NCI-H1105 treated with DMSO at 0.1 percent for 48 hours (cell line): ENCODE measurements at regions not wholly inside any gene's neighbourhood (a gene's known extent, or its start where the extent isn't known, plus 50 kb on each side); places are given as distances from the start of the nearest gene placed in this dataset.
"Not testable (repeated sequence)": the region's sequence is repeated elsewhere in the genome, so short reads cannot be mapped to it uniquely, and the experiment has no call there.

ENCODE experiments used
- DNase-seq: peaks from one replicate; lab custom pipeline; 2025; lab: John Stamatoyannopoulos, UW

DNA sequence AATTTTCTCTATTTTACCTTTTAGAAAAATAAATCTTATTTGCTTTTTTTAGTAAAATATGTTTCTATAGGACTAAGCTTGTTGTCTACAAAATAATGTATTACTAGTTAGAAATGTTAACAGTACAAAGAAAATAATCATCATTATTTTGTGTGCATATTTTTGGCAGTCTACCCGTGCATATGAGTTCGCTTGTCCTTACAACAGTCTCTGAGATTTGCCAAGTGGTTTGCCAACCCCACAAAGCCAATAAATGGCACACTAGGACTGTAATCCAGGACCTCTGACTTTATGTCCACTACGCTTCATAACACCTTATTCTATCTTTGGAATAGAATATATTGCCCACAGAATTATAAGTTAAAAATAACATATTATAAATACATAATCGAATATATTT is 152.0 kb downstream of the KCNJ2 start:
- DNase-seq = no peak

DNA sequence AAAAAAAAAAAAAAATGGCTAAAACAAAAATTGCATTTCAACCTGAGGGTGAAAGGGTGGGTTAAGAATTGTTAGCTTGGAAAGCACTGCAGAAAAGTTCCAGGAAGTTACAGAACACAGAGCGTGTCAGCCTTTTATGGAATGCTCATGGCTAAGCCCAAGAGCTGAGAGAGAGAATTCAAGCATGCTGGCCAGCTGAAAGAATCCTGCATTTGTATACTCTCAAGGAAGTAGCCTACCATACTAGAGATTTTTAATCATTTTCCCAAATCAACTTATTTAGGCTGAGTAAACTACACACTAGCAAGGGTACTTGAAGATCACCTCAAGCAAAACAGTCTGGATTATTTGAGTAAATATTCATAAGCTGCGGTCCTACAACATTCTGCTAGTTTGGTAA is 153.9 kb downstream of the KCNJ2 start:
- no peak for DNase-seq

DNA sequence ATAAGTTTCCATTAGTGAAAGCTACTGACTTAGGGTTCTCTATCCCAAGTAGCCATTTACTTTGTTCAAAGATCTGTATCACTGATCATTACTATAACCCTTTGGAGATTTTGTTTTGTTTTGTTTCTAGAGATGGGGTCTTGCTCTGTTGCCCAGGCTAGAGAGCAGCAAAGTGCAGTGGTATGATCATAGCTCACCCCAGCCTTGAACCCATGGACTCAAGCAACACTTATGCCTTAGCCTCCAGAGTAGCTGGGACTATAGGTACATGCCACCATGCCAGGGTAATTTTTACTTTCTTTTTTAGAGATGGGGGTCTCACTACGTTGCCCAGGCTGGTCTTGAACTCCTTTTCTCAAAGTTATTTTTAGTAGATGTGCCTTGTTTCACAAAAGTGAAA is 154.7 kb downstream of the KCNJ2 start:
- DNase-seq = no peak

DNA sequence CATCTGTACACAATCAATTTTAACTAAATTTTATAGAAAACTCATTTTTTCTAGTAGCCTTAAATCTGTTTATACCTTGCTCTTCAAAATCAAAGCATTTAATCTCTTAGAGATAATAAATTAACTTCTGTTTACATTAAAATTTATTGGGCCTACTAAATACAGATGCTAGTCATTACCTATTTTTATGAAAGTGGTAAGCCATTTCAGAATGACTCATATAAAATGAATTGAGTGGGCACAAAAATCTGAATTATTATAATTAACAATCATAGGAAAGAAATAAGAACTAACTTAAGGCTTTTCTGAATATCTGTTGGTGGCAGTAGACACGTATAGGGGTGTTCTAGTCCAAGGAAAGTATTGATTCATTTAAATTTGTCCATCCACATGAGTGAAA is 157.9 kb downstream of the KCNJ2 start:
- DNase-seq = no peak

DNA sequence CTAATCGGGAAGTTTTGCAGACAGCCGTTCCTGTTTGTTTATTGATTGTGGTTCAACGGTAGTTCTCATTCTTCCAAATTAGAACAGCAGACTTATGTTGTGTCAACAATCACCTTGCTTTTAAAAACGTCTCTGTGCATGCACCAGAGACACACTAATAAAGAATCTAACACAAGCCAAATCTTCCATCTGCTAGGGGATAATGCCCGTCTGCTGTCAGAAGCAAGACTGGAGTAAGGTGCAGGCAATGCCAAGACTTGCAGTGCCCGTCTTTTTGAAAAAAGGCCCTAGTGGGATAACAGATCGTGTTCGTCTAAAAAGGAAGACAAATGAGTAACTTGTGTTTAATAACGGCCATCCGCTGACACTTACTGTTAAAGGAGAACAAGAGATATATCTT is 158.4 kb downstream of the KCNJ2 start:
- no peak for DNase-seq

DNA sequence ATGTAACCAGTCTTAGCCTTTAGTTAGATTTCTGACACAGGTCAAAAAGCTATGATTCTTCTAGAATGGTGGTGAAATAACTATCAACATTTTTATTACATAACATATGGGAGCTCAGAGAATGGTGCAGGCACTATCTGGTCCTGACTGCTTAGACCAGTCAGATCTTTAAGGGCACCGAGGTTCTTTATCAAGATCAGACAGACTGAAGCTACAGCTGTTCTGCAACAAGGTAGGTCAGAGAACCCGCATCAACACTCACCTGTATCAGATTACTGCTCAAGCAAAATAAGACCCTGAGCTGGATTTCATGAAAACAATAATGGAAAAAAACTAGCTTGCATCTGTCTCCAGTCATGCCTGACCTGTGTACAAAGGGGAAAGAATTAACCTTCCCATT is 160.4 kb downstream of the KCNJ2 start:
- peak; percentile 85 for DNase-seq

DNA sequence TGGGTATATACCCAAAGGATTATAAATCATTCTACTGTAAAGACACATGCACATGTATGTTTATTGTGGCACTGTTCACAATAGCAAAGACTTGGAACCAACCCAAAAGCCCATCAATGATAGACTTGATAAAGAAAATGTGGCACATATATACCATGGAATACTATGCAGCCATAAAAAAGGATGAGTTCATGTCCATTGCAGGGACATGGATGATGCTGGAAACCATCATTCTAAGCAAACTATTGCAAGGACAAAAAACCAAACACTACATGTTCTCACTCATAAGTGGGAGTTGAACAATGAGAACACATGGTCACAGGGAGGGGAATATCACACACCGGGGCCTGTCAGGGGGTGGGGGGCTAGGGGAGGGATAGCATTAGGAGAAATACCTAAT is 161.7 kb downstream of the KCNJ2 start:
- not testable (repeated sequence) for DNase-seq

DNA sequence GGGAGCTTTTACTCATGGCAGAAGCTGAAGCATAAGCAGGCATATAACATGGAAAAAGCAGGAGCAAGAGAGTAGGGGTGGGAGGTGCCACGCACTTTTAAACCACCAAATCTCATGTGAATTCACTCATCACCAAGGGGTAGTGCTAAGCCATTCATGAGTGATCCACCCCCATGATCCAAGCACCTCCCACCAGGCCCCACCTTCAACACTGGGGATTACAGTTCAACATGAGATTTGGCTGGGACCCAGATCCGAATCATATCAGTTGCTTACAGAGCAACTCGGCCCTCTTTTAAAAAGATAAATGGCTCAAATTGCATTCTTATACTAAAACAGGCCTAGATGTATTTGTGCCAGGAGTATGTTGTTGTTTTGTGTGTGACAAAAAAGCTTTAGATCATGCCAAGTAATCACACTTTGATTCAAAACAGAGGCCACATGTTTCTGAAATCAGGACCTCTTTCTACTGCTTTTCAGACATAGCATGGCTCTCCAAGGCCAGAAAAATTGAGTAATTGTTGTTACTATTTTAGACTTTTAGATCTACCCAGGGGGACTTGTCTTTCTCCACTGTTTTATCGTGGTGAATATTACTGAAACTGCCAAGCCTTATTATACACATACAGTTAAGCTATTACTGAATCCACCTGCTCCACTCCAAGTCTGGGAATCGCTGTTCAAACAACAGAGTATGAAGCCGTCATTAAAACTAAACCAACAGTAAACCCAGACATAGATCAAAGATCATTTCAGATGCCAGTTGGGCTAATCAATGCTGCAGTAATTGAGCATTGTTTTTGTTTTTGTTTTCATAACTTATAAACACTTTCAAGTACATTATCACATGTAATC is 163.3 kb downstream of the KCNJ2 start:
- peak; percentile 42 for DNase-seq

DNA sequence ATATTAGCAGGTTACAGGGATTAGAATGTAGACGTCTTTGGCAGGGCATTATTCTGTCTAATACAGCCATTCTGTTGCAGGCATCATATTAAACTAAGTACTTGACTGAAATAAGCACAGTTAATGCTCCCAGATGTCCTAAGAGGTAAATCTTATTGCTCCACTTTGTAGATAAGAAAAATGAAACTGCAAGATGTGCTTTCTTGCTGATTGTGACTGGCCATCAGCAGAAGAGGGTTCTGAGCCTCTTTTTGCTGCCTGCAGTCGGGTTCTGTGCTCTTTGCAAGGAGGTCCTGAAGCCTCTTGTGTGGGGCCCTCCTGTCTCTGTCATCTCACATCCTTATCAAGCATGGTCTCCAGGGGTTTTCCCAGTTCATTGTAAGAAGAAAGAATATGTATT is 167.1 kb downstream of the KCNJ2 start:
- DNase-seq = no peak

DNA sequence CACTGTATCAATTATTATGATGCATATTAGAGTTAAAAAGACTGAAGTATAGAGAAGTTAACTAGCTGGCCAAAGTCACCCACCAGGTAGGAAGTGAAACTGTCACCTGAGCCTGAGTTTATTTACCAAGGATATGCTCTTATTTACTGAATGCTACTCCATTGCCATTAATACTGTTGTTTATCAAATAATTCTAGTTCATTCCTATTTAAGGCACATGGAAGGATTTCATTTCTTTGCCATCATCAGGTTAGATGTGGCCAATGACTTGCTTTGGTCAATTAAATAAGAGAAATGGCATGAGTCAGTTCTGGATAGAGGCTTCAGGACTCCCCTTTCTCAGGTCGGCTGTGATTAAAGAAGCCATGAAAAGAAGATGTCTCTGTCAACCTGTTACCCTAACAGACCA is 169.6 kb downstream of the KCNJ2 start:
- no peak for DNase-seq

DNA sequence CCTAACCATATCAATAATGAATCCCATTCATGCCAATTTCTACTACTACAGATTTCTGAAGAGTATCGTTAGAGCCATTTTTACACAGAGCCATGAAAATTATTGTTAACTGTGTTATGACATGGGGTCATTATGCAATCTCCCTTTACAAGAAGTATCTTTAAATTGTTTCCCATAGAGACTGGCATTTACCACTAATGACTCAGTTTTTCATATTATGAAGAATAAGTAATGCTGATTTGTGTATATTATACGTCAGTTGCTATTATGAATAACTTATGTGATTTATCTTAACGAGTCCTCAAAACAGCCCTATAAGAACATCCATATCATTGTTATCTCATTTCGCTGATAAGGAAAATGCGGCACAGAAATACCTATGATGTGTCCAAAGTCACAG is 173.8 kb downstream of the KCNJ2 start:
- DNase-seq = no peak

DNA sequence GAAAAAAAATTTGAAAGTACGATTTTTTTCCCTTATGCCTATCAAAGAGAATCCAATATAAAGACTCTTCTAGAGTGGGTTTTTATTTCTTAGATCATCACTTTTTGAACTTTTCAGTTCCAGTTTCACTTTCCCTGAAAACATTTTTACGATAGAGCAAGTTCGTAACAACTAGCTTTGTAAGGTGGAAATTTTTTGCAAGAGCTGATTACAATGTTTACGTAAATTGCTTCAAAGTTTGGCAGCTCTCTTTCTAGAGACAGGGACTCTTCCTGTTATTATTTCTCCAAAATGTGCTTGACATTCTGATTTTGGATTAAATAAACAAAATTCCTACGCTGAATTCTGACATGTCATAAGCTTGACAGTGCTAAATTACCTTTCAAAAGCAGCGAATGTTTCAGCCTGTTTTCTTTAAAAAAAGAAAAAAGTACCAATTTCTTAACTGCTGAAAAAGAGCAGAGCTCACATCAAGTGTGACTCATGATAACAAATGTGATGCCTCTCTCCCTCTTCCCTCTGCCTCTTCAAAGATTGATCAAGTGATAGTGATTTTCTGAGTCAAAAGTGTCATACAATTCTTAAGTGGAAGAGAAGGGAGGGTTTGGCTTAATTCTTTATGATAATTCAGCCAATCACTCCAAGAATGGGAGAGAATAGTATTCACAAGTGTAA is 175.2 kb downstream of the KCNJ2 start:
- DNase-seq = no peak

DNA sequence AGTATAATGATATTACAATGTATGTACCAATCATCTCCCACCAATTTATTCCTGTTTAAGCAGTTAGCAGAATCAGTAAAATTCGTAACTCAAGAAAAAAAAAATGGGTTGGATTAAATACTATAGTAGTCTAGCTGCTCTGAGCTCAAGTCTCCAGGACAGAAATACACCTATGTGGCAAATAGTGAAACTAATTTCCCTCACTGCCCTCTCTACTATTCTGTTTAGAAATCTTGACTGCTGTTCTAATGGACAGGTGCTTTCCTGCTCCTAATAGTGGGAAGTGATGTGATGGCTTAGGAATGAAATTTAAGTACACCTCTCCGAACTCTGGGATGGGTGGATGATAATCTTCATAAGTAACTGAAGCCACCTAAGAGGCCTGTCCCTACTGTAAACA is 175.7 kb downstream of the KCNJ2 start:
- DNase-seq = no peak

DNA sequence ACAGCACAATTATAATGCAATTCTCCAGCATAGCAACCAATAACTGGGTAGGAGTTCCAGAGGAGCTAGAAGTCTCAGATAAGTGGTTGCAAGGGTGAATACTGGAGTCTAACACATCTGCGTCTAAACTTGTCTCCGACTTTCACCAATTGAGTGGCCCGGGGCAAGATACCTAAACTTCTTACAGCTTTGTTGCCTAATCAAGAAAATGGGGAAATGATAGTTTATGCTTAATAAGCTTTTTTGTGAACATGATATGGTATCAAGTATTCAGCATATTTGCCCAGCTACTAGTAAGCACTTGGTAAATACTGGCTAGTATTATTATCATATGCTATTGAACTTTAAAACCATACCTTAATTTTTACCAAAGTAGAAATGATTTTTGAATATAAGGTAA is 183.5 kb downstream of the KCNJ2 start:
- DNase-seq = no peak

DNA sequence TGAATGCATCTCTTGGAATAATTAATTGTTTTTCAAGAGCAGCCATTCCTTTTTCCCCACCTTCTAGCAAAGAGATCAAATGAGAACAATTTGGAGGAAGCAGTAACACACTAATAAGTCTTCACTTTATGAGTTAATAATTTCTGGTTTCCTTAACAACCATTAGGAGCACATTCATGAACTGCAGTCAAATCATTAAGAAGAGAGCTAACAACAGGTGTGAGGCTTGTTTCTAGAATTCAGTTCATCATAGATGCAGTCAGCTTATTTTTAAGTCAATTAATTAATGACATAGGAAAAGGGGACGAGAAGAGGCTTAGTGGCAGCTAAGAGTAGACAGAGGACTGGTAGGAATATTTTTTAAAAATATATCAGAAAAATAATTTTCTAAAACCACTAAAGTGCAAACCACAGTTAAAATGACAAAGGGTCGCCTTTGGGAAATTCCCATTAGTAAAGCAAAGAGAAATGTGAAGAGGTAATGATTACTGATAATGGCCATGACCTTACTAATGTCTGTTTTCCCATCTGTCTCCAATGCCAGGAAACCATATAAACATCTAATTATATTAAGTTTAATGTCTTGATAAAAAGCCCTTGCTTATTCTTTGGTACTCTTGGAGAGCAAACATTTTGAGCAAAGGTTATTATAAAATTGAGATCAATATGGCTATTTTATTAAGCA is 184.2 kb downstream of the KCNJ2 start:
- peak; percentile 60 for DNase-seq

DNA sequence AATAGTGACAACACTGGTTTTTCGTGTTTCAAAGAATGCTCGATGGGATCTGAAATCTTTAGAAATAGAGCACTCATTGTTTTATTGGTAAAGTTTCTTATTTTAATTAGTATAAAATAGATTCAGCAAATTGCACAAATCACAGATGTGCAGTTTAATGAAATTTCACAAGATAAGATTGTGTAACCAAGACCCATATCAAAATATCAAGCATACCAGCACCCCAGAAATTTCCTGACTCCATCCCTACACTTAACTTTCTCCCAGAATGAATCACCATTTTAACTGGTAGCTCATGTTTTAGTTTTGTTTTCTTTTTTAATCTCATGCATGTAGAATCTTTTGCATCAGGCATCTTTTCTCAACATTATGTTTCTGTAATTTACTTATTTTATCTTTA is 185.9 kb downstream of the KCNJ2 start:
- no peak for DNase-seq

DNA sequence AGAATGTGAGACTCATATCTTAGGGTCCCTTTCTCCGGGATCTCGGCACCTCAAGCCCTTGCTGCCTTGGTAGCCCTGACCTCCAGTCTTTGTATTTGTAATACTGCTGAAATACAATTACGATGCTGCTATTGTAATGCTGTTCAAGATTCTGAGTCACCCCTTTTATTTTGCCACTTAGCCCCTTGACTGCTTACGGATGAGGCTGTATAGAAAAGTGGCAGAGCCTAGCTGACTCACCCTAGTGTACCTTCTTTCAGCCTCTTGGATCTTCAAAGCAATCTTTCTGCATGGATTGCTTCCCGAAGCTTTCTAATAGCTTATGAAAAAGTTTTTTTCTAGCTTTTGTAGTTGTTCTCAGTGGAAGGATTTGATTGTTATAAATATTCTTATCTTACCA is 187.9 kb downstream of the KCNJ2 start:
- no peak for DNase-seq

DNA sequence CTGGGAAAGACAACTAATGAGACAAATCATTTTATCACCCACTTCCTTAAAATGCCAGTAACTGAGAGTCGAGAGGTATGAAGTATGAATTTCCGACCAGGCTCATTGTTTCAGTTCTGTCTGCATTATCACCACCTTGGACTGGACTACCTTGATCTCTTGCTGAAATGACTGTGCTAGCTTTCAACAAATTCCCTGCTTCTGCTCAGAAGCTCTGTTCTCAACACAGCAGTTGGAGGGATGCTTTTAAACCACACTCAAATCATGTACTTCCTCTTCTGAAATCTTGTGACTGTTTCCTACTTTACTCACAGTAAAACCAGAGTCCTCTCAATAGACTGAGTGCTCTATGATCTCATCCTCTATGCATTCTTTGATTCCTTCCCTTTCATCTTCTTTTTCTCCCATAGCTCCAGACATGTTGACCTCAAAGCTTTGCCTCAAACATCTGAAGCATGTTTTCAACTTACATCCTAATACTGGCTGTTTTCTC is 195.8 kb downstream of the KCNJ2 start:
- DNase-seq = no peak

DNA sequence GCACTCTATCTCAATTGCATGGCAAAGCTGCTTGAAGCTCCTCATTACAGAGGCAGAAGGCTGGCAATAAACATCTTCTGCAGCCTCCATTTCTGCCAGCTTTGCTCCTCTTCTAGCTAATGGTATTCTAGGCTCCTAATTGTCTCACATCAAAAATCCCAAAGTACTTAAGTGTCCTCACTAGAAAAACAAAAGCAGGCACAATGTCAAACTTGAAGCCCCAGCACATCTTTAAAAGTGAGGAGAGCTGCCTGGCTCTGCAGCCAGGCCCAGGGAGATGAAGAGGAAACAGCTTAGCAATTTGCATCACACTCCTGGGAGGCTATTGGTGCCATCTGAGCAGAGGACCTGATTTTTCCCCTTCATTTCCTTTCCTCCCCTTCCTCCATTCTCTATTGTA is 197.1 kb downstream of the KCNJ2 start:
- peak; percentile 11 for DNase-seq

DNA sequence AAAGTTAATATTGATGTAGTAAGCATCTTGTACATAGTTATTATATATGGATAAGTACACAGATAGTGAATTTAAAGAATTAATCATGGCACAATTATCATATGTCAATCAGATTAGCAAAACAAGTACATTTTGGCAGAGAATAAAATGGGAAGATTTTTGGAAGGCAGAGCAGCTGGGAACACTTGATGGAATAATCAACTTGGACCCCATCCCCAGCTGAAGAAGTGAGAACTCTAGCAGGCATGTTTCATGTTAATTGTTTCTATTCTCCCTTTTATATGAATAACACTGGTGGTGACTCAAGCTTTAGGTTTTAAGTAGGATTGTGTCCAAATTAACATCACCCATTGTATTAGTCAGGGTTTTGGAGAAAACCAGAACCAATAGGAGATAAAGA is 198.7 kb downstream of the KCNJ2 start:
- DNase-seq = no peak

DNA sequence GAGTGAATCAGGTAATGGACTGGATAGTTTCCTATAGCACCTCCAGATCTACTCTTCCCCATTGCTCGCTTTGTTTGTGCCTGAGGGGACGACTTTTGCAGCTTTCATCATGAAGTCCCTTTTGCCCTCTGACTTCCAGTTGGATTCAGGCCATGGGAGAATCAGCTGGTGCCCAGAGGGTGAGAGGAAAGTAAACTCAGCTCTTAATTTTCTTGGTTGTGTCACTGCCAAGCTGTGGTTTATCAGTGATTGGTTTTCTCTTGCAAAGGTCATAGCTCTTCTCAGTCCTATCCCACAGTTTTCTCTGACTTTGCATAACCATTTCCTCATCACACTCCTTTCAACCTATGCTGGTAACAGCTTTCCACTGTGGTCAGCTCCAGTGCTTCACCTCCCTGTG is 200.1 kb downstream of the KCNJ2 start:
- no peak for DNase-seq

DNA sequence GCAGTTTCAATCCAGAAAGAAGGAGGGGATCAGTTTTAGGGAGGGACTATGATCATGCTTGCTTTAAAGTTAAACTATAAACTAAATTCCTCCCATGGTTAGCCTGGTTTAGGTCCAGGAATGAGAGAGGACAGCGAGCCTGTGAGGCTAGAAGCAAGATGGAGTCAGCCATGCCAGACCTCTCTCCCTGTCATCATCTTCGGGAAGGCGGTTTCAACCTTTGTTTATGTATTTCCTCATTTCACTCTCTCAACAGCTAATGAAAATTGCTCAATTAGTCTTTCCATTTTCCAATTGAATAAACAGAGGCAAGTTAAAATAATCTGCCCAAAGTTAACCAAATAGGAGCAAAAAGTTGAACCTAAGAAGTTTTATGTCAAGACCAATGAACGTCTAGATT is 201.5 kb downstream of the KCNJ2 start:
- DNase-seq = no peak

DNA sequence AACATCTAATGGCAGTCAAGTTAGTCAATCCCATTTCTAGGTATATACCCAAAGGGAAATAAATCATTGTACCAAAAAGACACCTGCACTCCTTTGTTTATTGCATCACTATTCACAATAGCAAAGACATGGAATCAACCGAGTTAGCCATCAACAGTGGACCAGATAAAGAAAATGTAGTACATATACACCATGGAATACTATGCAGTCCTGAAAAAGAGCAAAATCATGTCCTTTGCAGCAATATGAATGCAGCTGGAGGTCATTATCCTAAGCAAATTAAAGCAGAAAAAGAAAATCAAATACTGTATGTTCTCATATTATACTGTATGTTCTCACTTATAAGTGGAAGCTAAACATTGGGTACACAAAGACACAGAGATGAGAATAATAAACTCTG is 204.0 kb downstream of the KCNJ2 start:
- no peak for DNase-seq
